Lower leg skin (tissue), 4 donors: ENCODE measurements at regions not wholly inside any gene's neighbourhood (a gene's known extent, or its start where the extent isn't known, plus 50 kb on each side); places are given as distances from the start of the nearest gene placed in this dataset.

Experiments
- DNase-seq, 2 donors: peaks; one replicate each; pipeline ENCODE4 v3.0.0-alpha.2; 2019; ENCODE audit warnings: low spot score in 2 of 2
- H3K4me3 ChIP-seq: fragments of 200-600 bp; sonication (generic); 2 replicates; pipeline ENCODE4 v1.5.1; 2017; ENCODE audit warnings: mild to moderate bottlenecking, low read depth; ENCODE audit not compliant: poor library complexity, severe bottlenecking
- CTCF ChIP-seq, 3 donors: fragments of 450-650 bp; IDR thresholded peaks; one replicate each; pipeline ENCODE4 v1.5.1; 2016; ENCODE audit warnings: antibody characterized with exemption in 3 of 3, mild to moderate bottlenecking in 3 of 3, moderate library complexity in 2 of 3
- POLR2A ChIP-seq, 2 donors: fragments of 450-650 bp; IDR thresholded peaks; one replicate each; pipeline ENCODE4 v1.6.1; 2016 to 2017; ENCODE audit warnings: antibody characterized with exemption in 2 of 2, mild to moderate bottlenecking in 1 of 2, moderate library complexity in 1 of 2
- WGBS, 2 donors: methylation state at CpG; one replicate each; pipeline ENCODE4 v1.1.5; 2018; 5-methylcytosine and 5-hydroxymethylcytosine counted together
- intact Hi-C: fragments of 100-400 bp; cut with DNase I; formaldehyde crosslinking; loops from one replicate; pipeline ENCODE4 v1.15.0; 2023; ENCODE audit warnings: low total_unique reads

- 78 to 79% methylated on average over 4 of the region's 4 CpGs for WGBS, 2 donors
- H3K4me3 ChIP-seq = no peak overlapping the region
- no peak for DNase-seq
- TF ChIP-seq POLR2A (IDR thresholded peaks at IDR 0.05) = no peak
- TF ChIP-seq CTCF (IDR thresholded peaks at IDR 0.05) = no peak
- intact Hi-C loops = loop anchor here (10.0 kb wide), 1 partner anchor 570 kb away; the partner anchor contains the start of gene SLC9B1
Observed at GRCh38 chr4:102444752-102445151, 56.4 kb upstream of the NFKB1 start.

DNA sequence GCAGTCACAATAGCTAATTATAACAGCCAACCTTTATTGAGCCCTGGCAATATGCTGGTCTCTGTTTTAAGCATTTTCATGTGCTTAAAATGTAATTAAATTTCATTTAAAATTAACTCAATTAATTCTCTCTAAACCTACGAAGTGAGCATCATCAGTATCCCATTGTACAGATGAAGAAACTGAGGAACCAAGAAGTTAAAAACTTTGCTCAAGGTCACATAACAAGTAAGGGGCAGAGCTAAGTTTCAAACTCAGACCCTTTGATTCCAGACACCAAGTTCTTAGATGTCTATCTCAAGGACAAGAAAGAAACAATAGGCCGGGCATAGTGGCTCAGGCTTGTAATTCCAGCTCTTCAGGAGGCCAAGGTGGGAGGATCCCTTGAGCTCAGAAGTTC is 55.9 kb upstream of the NFKB1 start:
- no peak overlapping the region for H3K4me3 ChIP-seq
- intact Hi-C loops = loop anchor here (10.0 kb wide), 1 partner anchor 570 kb away; the partner anchor contains the start of gene SLC9B1
- no peak for DNase-seq
- no peak for TF ChIP-seq CTCF (IDR thresholded peaks at IDR 0.05)
- TF ChIP-seq POLR2A (IDR thresholded peaks at IDR 0.05) = no peak
- 90 to 99% methylated on average over 2 of the region's 2 CpGs for WGBS, 2 donors

DNA sequence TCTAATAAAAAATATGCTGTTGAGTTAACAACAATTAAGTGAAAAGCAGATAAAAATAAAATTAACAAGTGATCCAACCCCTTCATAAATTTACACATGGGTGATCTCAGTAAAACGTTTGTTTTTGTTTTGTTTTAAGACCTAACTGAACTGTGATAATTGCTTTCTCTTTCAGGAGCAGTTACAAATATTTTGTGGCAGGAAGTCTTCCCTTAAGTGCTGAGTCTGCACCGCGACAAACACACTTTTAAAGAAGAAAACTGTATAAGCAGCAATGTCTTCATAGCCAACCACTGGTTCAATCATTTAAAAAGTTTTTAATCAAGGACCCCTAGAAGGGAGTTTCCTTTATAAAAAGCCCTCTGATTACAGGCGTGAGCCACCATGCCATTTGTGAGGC is 53.7 kb upstream of the NFKB1 start:
- no peak for TF ChIP-seq CTCF (IDR thresholded peaks at IDR 0.05)
- no peak for TF ChIP-seq POLR2A (IDR thresholded peaks at IDR 0.05)
- intact Hi-C loops = loop anchor here (10.0 kb wide), 1 partner anchor 567 kb away; the partner anchor contains the start of gene SLC9B1
- no peak for DNase-seq
- 60 to 67% methylated on average over 4 of the region's 4 CpGs for WGBS, 2 donors
- H3K4me3 ChIP-seq = no peak overlapping the region

DNA sequence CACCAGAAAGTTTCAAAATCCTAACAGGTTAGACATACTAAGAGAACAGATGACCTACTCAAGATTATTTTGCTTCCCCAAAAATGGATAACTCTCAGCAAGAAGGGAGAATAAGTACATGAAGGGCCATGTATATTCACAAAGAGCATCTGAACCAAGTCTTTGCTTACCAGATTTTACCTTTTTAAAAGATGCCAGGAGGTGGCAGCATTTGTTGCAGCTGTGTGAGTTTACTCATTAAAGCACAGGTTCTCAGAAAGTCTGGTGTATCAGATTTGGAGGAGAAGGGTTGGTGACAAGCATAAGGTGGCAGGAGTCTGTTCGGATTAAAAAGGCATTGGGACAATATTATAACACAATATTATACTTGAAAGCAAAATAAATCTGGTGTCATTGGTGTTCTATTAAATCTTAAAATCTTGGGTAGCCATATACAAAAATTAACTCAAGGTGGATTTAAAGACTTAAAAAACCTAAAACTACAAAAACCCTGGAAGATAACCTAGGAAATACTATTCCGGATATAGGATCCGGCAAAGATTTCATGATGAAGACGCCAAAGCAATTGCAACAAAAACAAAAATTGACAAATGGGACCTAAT is 51.3 kb upstream of the NFKB1 start:
- DNase-seq = peak in 1 of 2 donors; percentile 54
- no peak overlapping the region for H3K4me3 ChIP-seq
- intact Hi-C loops = loop anchor here (10.0 kb wide), 1 partner anchor 565 kb away; the partner anchor contains the start of gene SLC9B1
- WGBS, 2 donors = 51 to 52% methylated on average over 4 of the region's 4 CpGs
- TF ChIP-seq POLR2A (IDR thresholded peaks at IDR 0.05) (no peak), CTCF (IDR thresholded peaks at IDR 0.05) (peak in 1 of 3 donors; percentile 41)

GRCh38 chr4:102451266-102451665 is 49.9 kb upstream of the NFKB1 start:
- intact Hi-C loops = no loop called here
- no peak for DNase-seq
- H3K4me3 ChIP-seq = no peak overlapping the region
- no peak for TF ChIP-seq POLR2A (IDR thresholded peaks at IDR 0.05)
- no peak for TF ChIP-seq CTCF (IDR thresholded peaks at IDR 0.05)
- 60 to 77% methylated on average over 4 of the region's 4 CpGs for WGBS, 2 donors
